Progenitor cell of endocrine pancreas (in vitro differentiated cells): ENCODE measurements at regions not wholly inside any gene's neighbourhood (a gene's known extent, or its start where the extent isn't known, plus 50 kb on each side); places are given as distances from the start of the nearest gene placed in this dataset.

ENCODE experiments used
- DNase-seq: peaks from one replicate; pipeline ENCODE4 v3.0.0; 2021; ENCODE audit warnings: low spot score; ENCODE audit not compliant: unreplicated experiment
- H3K27ac Mint-ChIP-seq: 2 replicates; pipeline ENCODE4 v1.8.0; 2021; ENCODE audit warnings: mild to moderate bottlenecking, moderate library complexity, mixed read lengths
- H3K27me3 Mint-ChIP-seq: 2 replicates; pipeline ENCODE4 v1.8.0; 2021; ENCODE audit warnings: mixed read lengths
- H3K36me3 Mint-ChIP-seq: 2 replicates; pipeline ENCODE4 v1.8.0; 2022; ENCODE audit warnings: mixed read lengths; ENCODE audit not compliant: insufficient read depth
- H3K4me1 Mint-ChIP-seq: 2 replicates; pipeline ENCODE4 v1.8.0; 2021; ENCODE audit warnings: low read depth, mixed read lengths
- H3K4me3 Mint-ChIP-seq: 2 replicates; pipeline ENCODE4 v1.8.0; 2021; ENCODE audit warnings: low read depth, mild to moderate bottlenecking, moderate library complexity, mixed read lengths
- H3K9me3 Mint-ChIP-seq: 2 replicates; pipeline ENCODE4 v1.8.0; 2021; ENCODE audit warnings: low read depth, mixed read lengths
- TF ChIP-seq, protein P1 (sequence below): fragments of 200-600 bp; sonication (generic); IDR thresholded peaks from one replicate; pipeline ENCODE4 v1.5.0; 2021; ENCODE audit warnings: antibody characterized with exemption, mild to moderate bottlenecking; ENCODE audit not compliant: unreplicated experiment

DNA sequence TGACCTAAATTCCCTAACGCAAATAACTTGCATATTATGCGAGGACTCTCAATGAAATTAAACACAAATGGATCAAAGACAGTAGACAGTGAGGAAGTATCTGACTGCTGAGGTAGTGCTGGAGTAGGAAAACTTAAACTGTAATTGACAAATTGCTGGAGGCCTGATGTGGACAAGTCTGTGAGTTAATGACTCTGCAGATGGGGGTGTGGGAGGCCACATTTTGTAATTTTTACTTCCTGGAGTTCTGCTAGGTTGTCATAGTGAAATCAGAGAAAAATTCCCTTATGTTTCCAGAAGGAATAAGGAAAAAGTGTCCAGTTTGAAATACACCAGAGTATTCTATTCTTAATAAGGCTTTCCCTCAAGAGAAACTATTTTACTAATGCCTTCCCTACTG lies 333.0 kb upstream of the CNTNAP5 start:
- H3K4me3 Mint-ChIP-seq: no peak overlapping the region
- H3K27ac Mint-ChIP-seq: no peak overlapping the region
- H3K36me3 Mint-ChIP-seq: no peaks in the 10 kb centered on the region
- no peak for DNase-seq
- H3K4me1 Mint-ChIP-seq: peaks cover 1% of the 10 kb centered on the region
- TF ChIP-seq, protein P1, sequence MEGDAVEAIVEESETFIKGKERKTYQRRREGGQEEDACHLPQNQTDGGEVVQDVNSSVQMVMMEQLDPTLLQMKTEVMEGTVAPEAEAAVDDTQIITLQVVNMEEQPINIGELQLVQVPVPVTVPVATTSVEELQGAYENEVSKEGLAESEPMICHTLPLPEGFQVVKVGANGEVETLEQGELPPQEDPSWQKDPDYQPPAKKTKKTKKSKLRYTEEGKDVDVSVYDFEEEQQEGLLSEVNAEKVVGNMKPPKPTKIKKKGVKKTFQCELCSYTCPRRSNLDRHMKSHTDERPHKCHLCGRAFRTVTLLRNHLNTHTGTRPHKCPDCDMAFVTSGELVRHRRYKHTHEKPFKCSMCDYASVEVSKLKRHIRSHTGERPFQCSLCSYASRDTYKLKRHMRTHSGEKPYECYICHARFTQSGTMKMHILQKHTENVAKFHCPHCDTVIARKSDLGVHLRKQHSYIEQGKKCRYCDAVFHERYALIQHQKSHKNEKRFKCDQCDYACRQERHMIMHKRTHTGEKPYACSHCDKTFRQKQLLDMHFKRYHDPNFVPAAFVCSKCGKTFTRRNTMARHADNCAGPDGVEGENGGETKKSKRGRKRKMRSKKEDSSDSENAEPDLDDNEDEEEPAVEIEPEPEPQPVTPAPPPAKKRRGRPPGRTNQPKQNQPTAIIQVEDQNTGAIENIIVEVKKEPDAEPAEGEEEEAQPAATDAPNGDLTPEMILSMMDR: no peak
- no peaks in the 10 kb centered on the region for H3K27me3 Mint-ChIP-seq
- peaks cover under 1% of the 10 kb centered on the region for H3K9me3 Mint-ChIP-seq

DNA sequence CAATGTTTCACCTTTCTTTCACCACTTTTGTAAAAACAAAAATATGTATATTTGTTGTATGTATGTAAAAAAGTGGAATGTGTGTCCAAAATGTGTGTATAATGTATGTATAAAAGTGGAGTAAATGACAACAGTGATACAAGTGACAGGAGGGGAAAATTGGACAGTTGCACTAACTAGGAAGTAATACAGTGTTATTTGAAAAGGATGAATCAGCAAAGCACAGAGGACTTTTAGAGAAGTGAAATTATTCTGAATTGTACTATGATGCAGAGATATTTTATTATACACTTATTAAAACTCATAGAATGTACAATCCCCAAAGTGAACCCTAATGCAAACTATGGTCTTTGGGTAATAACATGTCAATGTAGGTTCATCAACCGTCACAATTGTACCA lies 331.3 kb upstream of the CNTNAP5 start:
- no peak overlapping the region for H3K4me3 Mint-ChIP-seq
- TF ChIP-seq, protein P1: no peak
- no peak for DNase-seq
- H3K36me3 Mint-ChIP-seq: no peaks in the 10 kb centered on the region
- H3K27me3 Mint-ChIP-seq: no peaks in the 10 kb centered on the region
- H3K9me3 Mint-ChIP-seq: no peaks in the 10 kb centered on the region
- H3K27ac Mint-ChIP-seq: no peak overlapping the region
- H3K4me1 Mint-ChIP-seq: peaks cover 1% of the 10 kb centered on the region

DNA sequence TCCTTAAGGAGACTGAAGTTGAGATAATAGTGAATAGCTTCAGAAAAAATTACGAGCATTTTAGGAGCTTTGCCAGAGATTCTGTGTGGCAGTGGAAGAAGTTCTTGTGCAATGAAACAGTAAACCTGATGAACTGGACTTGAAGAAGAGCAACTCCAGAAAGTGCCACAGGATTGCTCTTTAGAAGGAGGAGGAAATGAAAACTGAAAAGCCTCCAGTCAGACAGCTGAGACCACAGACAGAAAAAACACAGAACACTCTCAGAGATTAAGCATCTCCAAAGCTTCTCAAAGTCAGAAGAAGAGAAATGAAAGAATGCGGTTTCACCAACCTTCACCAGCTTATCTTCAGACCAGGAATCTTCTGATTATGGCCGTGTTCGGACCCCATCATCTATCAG lies 329.7 kb upstream of the CNTNAP5 start:
- no peak for DNase-seq
- no peak overlapping the region for H3K4me3 Mint-ChIP-seq
- TF ChIP-seq, protein P1: no peak
- H3K27ac Mint-ChIP-seq: no peak overlapping the region
- H3K4me1 Mint-ChIP-seq: no peaks in the 10 kb centered on the region
- no peaks in the 10 kb centered on the region for H3K9me3 Mint-ChIP-seq
- H3K27me3 Mint-ChIP-seq: no peaks in the 10 kb centered on the region
- H3K36me3 Mint-ChIP-seq: no peaks in the 10 kb centered on the region

DNA sequence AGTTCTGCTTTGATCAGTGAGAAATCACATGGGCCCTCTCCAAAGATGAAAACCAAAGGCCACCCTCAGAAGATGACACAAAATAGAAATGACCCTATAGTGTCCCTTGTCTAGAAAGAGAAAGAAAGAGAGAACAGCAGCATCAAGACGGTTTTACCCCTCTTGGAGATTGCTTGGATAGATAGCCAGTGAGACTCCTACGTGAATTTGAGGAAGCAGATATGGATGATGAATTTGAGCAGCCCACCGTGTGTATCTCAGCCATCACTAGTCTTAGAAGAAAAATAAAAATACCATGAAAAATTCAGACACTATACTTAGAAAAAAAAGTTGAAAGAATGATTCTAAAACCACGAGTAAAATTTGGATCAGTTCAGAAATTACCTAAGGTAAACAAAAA lies 329.1 kb upstream of the CNTNAP5 start:
- no peaks in the 10 kb centered on the region for H3K36me3 Mint-ChIP-seq
- no peak for DNase-seq
- H3K4me3 Mint-ChIP-seq: no peak overlapping the region
- no peaks in the 10 kb centered on the region for H3K9me3 Mint-ChIP-seq
- H3K4me1 Mint-ChIP-seq: no peaks in the 10 kb centered on the region
- TF ChIP-seq, protein P1: no peak
- H3K27ac Mint-ChIP-seq: no peak overlapping the region
- no peaks in the 10 kb centered on the region for H3K27me3 Mint-ChIP-seq

DNA sequence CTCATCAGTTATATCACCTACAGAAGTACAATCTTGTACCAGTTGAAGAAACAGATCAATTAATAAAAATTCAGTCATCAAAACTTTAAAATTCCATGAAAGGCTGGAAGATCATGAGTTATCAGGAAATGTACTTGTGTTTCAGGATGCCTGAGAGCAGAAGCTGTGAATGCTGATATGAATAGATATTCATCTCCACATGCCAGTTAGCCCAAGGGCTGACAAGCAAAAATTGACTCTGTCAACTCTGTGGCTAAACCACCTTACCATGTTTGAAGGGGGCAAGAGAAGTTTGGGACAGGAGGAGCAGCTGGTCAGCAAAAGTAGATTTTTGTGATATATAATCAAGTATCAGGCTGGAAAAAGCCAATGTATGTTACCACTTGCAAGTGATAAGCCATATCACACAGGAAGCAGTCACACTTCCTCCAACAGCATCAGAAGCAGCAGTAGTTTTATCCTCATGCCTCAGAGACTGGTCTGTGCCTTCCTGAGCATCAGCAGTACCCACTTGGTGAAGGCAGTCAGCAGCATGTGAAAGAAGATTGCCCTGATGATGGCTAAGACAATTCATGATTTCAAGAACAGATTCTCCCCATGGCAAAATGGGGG lies 328.2 kb upstream of the CNTNAP5 start:
- no peak overlapping the region for H3K27ac Mint-ChIP-seq
- TF ChIP-seq, protein P1: no peak
- no peaks in the 10 kb centered on the region for H3K27me3 Mint-ChIP-seq
- no peaks in the 10 kb centered on the region for H3K36me3 Mint-ChIP-seq
- no peak for DNase-seq
- H3K4me3 Mint-ChIP-seq: no peak overlapping the region
- no peaks in the 10 kb centered on the region for H3K4me1 Mint-ChIP-seq
- H3K9me3 Mint-ChIP-seq: no peaks in the 10 kb centered on the region
